ENCODE measurements at regions not wholly inside any gene's neighbourhood (a gene's known extent, or its start where the extent isn't known, plus 50 kb on each side); places are given as distances from the start of the nearest gene placed in this dataset.

GRCh38 chr14:62001963-62002362 lies 239.7 kb downstream of the SNAPC1 start:
- no peak for TF ChIP-seq CTCF (IDR thresholded peaks at IDR 0.05; ENCODE audit: low read depth, low read length)
- H3K4me3 ChIP-seq (ENCODE audit: low read depth, low read length): no peak overlapping the region

- TF ChIP-seq CTCF (IDR thresholded peaks at IDR 0.05; ENCODE audit: low read depth, low read length): no peak
- no peak overlapping the region for H3K4me3 ChIP-seq (ENCODE audit: low read depth, low read length)
Measured at GRCh38 chr14:62002642-62003041, 240.4 kb downstream of the SNAPC1 start.

GRCh38 chr14:62003701-62004100 lies 241.5 kb downstream of the SNAPC1 start:
- no peak for TF ChIP-seq CTCF (IDR thresholded peaks at IDR 0.05; ENCODE audit: low read depth, low read length)
- H3K4me3 ChIP-seq (ENCODE audit: low read depth, low read length): no peak overlapping the region

DNA sequence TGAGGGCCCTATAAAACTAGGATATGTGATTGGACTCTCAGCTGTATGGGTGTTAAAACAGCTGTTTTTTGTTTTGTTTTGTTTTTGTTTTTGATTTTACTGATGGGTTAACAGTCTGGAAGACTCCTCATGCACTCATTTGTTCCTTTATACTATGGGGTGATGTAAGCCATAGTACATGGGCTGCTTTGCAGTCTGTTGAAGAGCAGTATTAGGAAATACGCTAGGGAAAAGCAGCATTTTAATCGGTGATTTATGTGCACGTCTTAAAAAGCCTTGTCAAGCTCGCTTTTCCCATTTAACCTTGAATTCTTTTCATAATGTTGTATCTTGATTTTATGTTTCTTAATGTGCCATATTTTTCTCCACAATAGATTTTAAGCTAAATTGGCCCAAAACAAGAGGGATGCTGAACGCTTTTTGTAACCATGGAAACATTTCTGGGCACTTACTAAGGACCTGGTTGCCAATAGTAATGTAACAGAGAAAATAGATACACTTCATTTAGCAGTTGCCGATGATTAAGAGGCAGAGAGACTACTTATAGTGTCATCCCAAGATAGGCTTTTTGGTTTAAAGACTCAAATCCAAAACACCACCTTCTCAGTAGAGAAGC lies 244.0 kb downstream of the SNAPC1 start:
- TF ChIP-seq CTCF (IDR thresholded peaks at IDR 0.05; ENCODE audit: low read depth, low read length): no peak
- no peak overlapping the region for H3K4me3 ChIP-seq (ENCODE audit: low read depth, low read length)

- no peak overlapping the region for H3K4me3 ChIP-seq (ENCODE audit: low read depth, low read length)
- TF ChIP-seq CTCF (IDR thresholded peaks at IDR 0.05; ENCODE audit: low read depth, low read length): no peak
Measured at GRCh38 chr14:62015243-62015642, 253.0 kb downstream of the SNAPC1 start.

DNA sequence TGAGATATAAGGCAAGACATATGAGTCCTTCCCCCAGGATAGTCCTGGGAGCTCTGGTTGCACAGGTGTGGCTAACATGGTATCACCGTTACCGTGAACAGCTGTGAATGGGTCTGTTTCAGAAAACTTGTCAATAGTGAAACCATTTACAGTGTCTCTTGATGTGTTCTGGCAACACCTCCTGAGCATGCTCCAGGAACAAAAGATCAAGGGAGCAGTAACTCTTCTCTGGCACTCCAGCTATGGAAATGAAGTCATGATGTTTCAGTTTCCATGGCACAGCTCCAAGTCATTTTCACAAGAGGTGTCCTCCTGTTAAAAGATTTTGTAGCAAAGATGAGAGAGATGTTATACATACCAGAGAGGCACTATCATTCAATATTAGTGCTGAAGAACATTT lies 253.7 kb downstream of the SNAPC1 start:
- H3K4me3 ChIP-seq (ENCODE audit: low read depth, low read length): no peak overlapping the region
- no peak for TF ChIP-seq CTCF (IDR thresholded peaks at IDR 0.05; ENCODE audit: low read depth, low read length)

DNA sequence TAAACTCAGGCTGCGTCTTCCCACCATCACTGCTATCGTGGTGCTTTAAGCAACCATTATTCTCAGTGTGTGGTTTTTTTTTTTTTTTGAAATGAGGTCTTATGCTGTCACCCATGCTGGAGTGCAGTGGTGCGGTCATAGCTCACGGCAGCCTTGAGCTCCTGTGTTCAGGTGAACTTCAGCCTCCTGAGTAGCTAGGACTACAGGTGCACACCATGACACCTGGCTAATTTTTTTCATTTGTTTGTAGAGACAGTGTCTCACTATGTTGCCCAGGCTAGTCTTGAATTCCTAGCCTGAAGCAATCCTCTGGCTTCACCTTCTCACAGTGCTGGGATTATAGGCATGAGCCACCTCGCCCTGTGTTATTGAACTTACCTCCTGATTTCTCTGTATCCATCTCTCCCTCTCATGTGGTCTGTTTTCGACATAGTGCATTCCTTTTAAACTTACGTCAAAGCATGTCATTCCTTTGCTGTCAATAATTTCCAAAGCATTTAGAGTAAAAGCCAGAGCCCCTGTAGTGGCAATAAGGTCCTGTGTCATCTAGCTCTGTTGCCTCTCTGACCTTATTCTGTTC lies 255.5 kb downstream of the SNAPC1 start:
- no peak for TF ChIP-seq CTCF (IDR thresholded peaks at IDR 0.05; ENCODE audit: low read depth, low read length)

More for the DNA sequence above, 255.5 kb downstream of the SNAPC1 start:
- no peak overlapping the region for H3K4me3 ChIP-seq (ENCODE audit: low read depth, low read length)
